Panc1 (cell line): ENCODE measurements at regions not wholly inside any gene's neighbourhood (a gene's known extent, or its start where the extent isn't known, plus 50 kb on each side); places are given as distances from the start of the nearest gene placed in this dataset.

Experiments used
- ATAC-seq: fragments of 200-7000 bp; cut with Tn5 transposase; 2 replicates; pipeline ENCODE4 v1.9.1; 2020; ENCODE audit warnings: mild to moderate bottlenecking, moderate library complexity
- BruUV-seq: library from RNA; stranded (reverse); fragments of 400-500 nt; replicated peaks from 2 replicates; lab custom pipeline; 2021; lab: Mats Ljungman, UMichigan
- CTCF ChIA-PET: fragments of 300-600 bp; sonication (Branson Sonifier 250); formaldehyde crosslinking; loops from one replicate; lab custom pipeline; 2022; ENCODE audit warnings: antibody characterized with exemption; lab: Charles Lee
- POLR2A ChIA-PET: fragments of 300-600 bp; sonication (Branson Sonifier 250); formaldehyde crosslinking; loops from one replicate; lab custom pipeline; 2022; ENCODE audit warnings: antibody characterized with exemption; lab: Charles Lee
- DNase-seq: peaks from one replicate; pipeline ENCODE4 v3.0.0-alpha.2; 2010; ENCODE audit warnings: low read depth, low spot score
- H3K27ac ChIP-seq: 2 replicates; pipeline ENCODE4 v1.5.1; 2011; ENCODE audit warnings: mild to moderate bottlenecking, low read length, inconsistent platforms
- H3K27me3 ChIP-seq: fragments of 200-500 bp; sonication (Bioruptor generic); 2 replicates; pipeline ENCODE4 v1.6.0; 2014; ENCODE audit warnings: low read length, inconsistent platforms; ENCODE audit not compliant: control insufficient read depth, insufficient read depth
- H3K36me3 ChIP-seq: fragments of 200-500 bp; sonication (Bioruptor generic); 2 replicates; pipeline ENCODE4 v1.5.1; 2014; ENCODE audit warnings: inconsistent platforms, mild to moderate bottlenecking, low read length, moderate library complexity; ENCODE audit not compliant: control insufficient read depth, insufficient read depth
- H3K4me1 ChIP-seq: 2 replicates; pipeline ENCODE4 v1.5.1; 2011; ENCODE audit warnings: inconsistent platforms, mild to moderate bottlenecking, low read length, moderate library complexity; ENCODE audit not compliant: control insufficient read depth, insufficient read depth
- H3K4me3 ChIP-seq, 2 experiments: 2 replicates each; pipeline ENCODE4 v1.5.1; 2011 to 2012; ENCODE audit warnings: low read depth in 2 of 2, low read length in 2 of 2, mild to moderate bottlenecking in 2 of 2, inconsistent platforms in 1 of 2, moderate library complexity in 1 of 2
- H3K9me3 ChIP-seq: fragments of 200-500 bp; sonication (Bioruptor generic); 2 replicates; pipeline ENCODE4 v1.5.1; 2014; ENCODE audit warnings: low read depth, mild to moderate bottlenecking, inconsistent platforms, low read length, moderate library complexity; ENCODE audit not compliant: control insufficient read depth, insufficient read depth
- CTCF ChIP-seq: fragments of 450-650 bp; IDR thresholded peaks from 2 replicates; pipeline ENCODE4 v1.5.1; 2017; ENCODE audit warnings: mild to moderate bottlenecking
- POLR2AphosphoS5 ChIP-seq: IDR thresholded peaks from 2 replicates; pipeline ENCODE4 v1.6.1; 2012; ENCODE audit warnings: mild to moderate bottlenecking, low read depth, low read length, moderate library complexity
- REST ChIP-seq, 2 experiments: IDR thresholded peaks; 2 replicates each; pipeline ENCODE4 v1.6.1; 2011 to 2012; ENCODE audit warnings: low read depth in 2 of 2, control low read depth in 1 of 2, low read length in 1 of 2, mild to moderate bottlenecking in 1 of 2, moderate library complexity in 1 of 2; ENCODE audit not compliant: insufficient read depth in 1 of 2
- SIN3A ChIP-seq: IDR thresholded peaks from 2 replicates; pipeline ENCODE4 v1.6.1; 2012; ENCODE audit warnings: low read depth, mild to moderate bottlenecking, low read length, moderate library complexity, borderline replicate concordance; ENCODE audit not compliant: insufficient read depth
- TCF7L2 ChIP-seq: IDR thresholded peaks from 2 replicates; pipeline ENCODE4 v1.6.1; 2011; ENCODE audit warnings: mild to moderate bottlenecking, low read depth, low read length, inconsistent platforms
- in situ Hi-C: cut with HindIII; loops from 2 replicates; pipeline ENCODE4 v1.10.0; 2016; ENCODE audit warnings: low sequenced_read_pairs, low pct_unique_long_range_greater_than_20kb
- intact Hi-C: fragments of 100-400 bp; cut with micrococcal nuclease; formaldehyde crosslinking; loops from one replicate; pipeline ENCODE4 v1.10.0; 2022; ENCODE audit not compliant: unreplicated experiment

GRCh38 chr11:87903345-87903744 lies 271.9 kb downstream of the RAB38 start:
- POLR2A ChIA-PET, result no interaction called here
- TF ChIP-seq TCF7L2, result no peak
- TF ChIP-seq POLR2AphosphoS5, result no peak
- no peak for TF ChIP-seq REST (IDR thresholded peaks at IDR 0.05; ENCODE audit: insufficient read depth in 1 of 2, low read depth in 2 of 2, low read length in 1 of 2)
- TF ChIP-seq CTCF, result no peak
- no peak for TF ChIP-seq SIN3A
- CTCF ChIA-PET, result no interaction called here
- intact Hi-C loops, result no loop called here
- peaks cover 2% of the 10 kb centered on the region; the same call in 1 of the 2 replicates for H3K27me3 ChIP-seq
- H3K4me3 ChIP-seq, result no peak overlapping the region
- in situ Hi-C loops, result no loop called here
- DNase-seq (no peak), ATAC-seq (no peak)
- no peaks in the 10 kb centered on the region for H3K9me3 ChIP-seq
- H3K4me1 ChIP-seq, result no peaks in the 10 kb centered on the region
- BruUV-seq, result no TSS peak
- no peak overlapping the region for H3K27ac ChIP-seq
- no peaks in the 10 kb centered on the region for H3K36me3 ChIP-seq

GRCh38 chr11:87901341-87901740 lies 273.9 kb downstream of the RAB38 start:
- no peaks in the 10 kb centered on the region for H3K9me3 ChIP-seq
- H3K27me3 ChIP-seq, result peaks cover 2% of the 10 kb centered on the region; the same call in 1 of the 2 replicates
- no peaks in the 10 kb centered on the region for H3K36me3 ChIP-seq
- POLR2A ChIA-PET, result no interaction called here
- intact Hi-C loops (no loop called here), in situ Hi-C loops (no loop called here)
- CTCF ChIA-PET, result no interaction called here
- no TSS peak for BruUV-seq
- ATAC-seq, result no peak
- no peak overlapping the region for H3K4me3 ChIP-seq
- no peak overlapping the region for H3K27ac ChIP-seq
- TF ChIP-seq CTCF (no peak), TCF7L2 (no peak), POLR2AphosphoS5 (no peak), REST (IDR thresholded peaks at IDR 0.05; ENCODE audit: insufficient read depth in 1 of 2, low read depth in 2 of 2, low read length in 1 of 2) (no peak), SIN3A (no peak)
- DNase-seq, result no peak
- no peaks in the 10 kb centered on the region for H3K4me1 ChIP-seq
